ENCODE measurements at regions not wholly inside any gene's neighbourhood (a gene's known extent, or its start where the extent isn't known, plus 50 kb on each side); places are given as distances from the start of the nearest gene placed in this dataset.

DNA sequence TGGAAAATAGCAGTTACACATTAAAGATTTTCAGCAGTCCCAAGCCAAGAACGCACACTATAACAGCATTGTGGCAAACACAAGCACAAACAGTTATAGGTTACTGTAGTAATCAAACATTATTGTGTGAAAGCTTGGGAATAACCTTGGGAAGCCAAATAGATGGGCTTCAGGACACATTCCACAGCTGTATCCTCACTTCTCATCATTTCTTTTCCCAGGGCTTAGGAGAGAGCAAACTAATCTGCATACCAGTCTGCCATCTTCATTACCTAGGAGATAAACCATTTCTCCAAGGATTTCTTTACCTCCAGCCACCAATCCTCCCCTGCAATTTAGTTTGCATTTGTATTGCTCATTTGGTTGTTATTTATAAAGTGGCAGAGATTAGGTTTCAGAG lies 352.4 kb downstream of the SH2D4B start:
- TF ChIP-seq, protein P1, sequence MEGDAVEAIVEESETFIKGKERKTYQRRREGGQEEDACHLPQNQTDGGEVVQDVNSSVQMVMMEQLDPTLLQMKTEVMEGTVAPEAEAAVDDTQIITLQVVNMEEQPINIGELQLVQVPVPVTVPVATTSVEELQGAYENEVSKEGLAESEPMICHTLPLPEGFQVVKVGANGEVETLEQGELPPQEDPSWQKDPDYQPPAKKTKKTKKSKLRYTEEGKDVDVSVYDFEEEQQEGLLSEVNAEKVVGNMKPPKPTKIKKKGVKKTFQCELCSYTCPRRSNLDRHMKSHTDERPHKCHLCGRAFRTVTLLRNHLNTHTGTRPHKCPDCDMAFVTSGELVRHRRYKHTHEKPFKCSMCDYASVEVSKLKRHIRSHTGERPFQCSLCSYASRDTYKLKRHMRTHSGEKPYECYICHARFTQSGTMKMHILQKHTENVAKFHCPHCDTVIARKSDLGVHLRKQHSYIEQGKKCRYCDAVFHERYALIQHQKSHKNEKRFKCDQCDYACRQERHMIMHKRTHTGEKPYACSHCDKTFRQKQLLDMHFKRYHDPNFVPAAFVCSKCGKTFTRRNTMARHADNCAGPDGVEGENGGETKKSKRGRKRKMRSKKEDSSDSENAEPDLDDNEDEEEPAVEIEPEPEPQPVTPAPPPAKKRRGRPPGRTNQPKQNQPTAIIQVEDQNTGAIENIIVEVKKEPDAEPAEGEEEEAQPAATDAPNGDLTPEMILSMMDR (conservative IDR thresholded peaks at IDR 0.05) = no peak
- TF ChIP-seq EZH2 (IDR thresholded peaks at IDR 0.05; ENCODE audit: low read depth) = no peak
